Stimulated activated CD4-positive, alpha-beta T cell treated with anti-CD3 and anti-CD28 coated beads, TNF-alpha, amount 100 ng/mL, for 4 hours (primary cell): ENCODE measurements at regions not wholly inside any gene's neighbourhood (a gene's known extent, or its start where the extent isn't known, plus 50 kb on each side); places are given as distances from the start of the nearest gene placed in this dataset.

Experiments
- DNase-seq, 3 experiments: peaks; one replicate each; pipeline ENCODE4 v3.0.0-alpha.2; 2020; ENCODE audit warnings: low read depth in 3 of 3

GRCh38 chr2:234247453-234248180, 197.1 kb downstream of the SPP2 start:
- DNase-seq: no peak

GRCh38 chr2:234245945-234246344, 195.4 kb downstream of the SPP2 start:
- DNase-seq: no peak

- no peak for DNase-seq
Measured at GRCh38 chr2:234243871-234244565, 193.5 kb downstream of the SPP2 start.

- no peak for DNase-seq
Measured at GRCh38 chr2:234242459-234242836, 191.9 kb downstream of the SPP2 start.

GRCh38 chr2:234241656-234242458, 191.4 kb downstream of the SPP2 start:
- DNase-seq: no peak

GRCh38 chr2:234240917-234241316, 190.4 kb downstream of the SPP2 start:
- DNase-seq: no peak

GRCh38 chr2:234235191-234235590, 184.7 kb downstream of the SPP2 start:
- DNase-seq: no peak

GRCh38 chr2:234231460-234231859, 181.0 kb downstream of the SPP2 start:
- no peak for DNase-seq

GRCh38 chr2:234219046-234219310, 168.5 kb downstream of the SPP2 start:
- DNase-seq: no peak

- DNase-seq: no peak
Measured at GRCh38 chr2:234218266-234219045, 168.0 kb downstream of the SPP2 start.

GRCh38 chr2:234212534-234212933, 162.0 kb downstream of the SPP2 start:
- DNase-seq: no peak

- no peak for DNase-seq
Measured at GRCh38 chr2:234211797-234212196, 161.3 kb downstream of the SPP2 start.

- no peak for DNase-seq
Measured at GRCh38 chr2:234206738-234207137, 156.2 kb downstream of the SPP2 start.

- DNase-seq: no peak
Measured at GRCh38 chr2:234204480-234204879, 154.0 kb downstream of the SPP2 start.

- DNase-seq: no peak
Measured at GRCh38 chr2:234203135-234203984, 152.9 kb downstream of the SPP2 start.

- no peak for DNase-seq
Measured at GRCh38 chr2:234202601-234203000, 152.1 kb downstream of the SPP2 start.

- no peak for DNase-seq
Measured at GRCh38 chr2:234199996-234200395, 149.5 kb downstream of the SPP2 start.

- DNase-seq: no peak
Measured at GRCh38 chr2:234198976-234199375, 148.5 kb downstream of the SPP2 start.

- DNase-seq: no peak
Measured at GRCh38 chr2:234195516-234195915, 145.0 kb downstream of the SPP2 start.

- DNase-seq: no peak
Measured at GRCh38 chr2:234193977-234194563, 143.6 kb downstream of the SPP2 start.
